ENCODE measurements at regions not wholly inside any gene's neighbourhood (a gene's known extent, or its start where the extent isn't known, plus 50 kb on each side); places are given as distances from the start of the nearest gene placed in this dataset.
"Not testable (repeated sequence)": the region's sequence is repeated elsewhere in the genome, so short reads cannot be mapped to it uniquely, and the experiment has no call there.

GRCh38 chr6:167416676-167417430 lies 92.0 kb downstream of the TTLL2 start:
- Mint-ChIP-seq H3K4me1 (ENCODE audit: low read depth) (no peaks in the 10 kb centered on the region), H3K27me3 (ENCODE audit: low read depth) (peaks cover 52% of the 10 kb centered on the region), H3K36me3 (ENCODE audit: low read depth) (no peaks in the 10 kb centered on the region), H3K27ac (ENCODE audit: unreplicated experiment) (no peak overlapping the region), H3K9me3 (ENCODE audit: low read depth) (no peaks in the 10 kb centered on the region), H3K4me3 (ENCODE audit: unreplicated experiment) (no peak overlapping the region)
- DNase-seq (ENCODE audit: low spot score) = no peak
- TF ChIP-seq CTCF (IDR thresholded peaks at IDR 0.05) = no peak

- H3K9me3 Mint-ChIP-seq (ENCODE audit: low read depth) = no peaks in the 10 kb centered on the region
- peaks cover 31% of the 10 kb centered on the region for H3K27me3 Mint-ChIP-seq (ENCODE audit: low read depth)
- H3K27ac Mint-ChIP-seq (ENCODE audit: unreplicated experiment) = no peak overlapping the region
- H3K4me3 Mint-ChIP-seq (ENCODE audit: unreplicated experiment) = no peak overlapping the region
- TF ChIP-seq CTCF (IDR thresholded peaks at IDR 0.05) = no peak
- no peaks in the 10 kb centered on the region for H3K4me1 Mint-ChIP-seq (ENCODE audit: low read depth)
- H3K36me3 Mint-ChIP-seq (ENCODE audit: low read depth) = no peaks in the 10 kb centered on the region
- no peak for DNase-seq (ENCODE audit: low spot score)
Measured at GRCh38 chr6:167420177-167420576, 95.3 kb downstream of the TTLL2 start.

GRCh38 chr6:167420858-167421766 lies 96.2 kb downstream of the TTLL2 start:
- Mint-ChIP-seq H3K4me1 (ENCODE audit: low read depth) (no peaks in the 10 kb centered on the region), H3K27me3 (ENCODE audit: low read depth) (peaks cover 30% of the 10 kb centered on the region), H3K27ac (ENCODE audit: unreplicated experiment) (no peak overlapping the region), H3K4me3 (ENCODE audit: unreplicated experiment) (no peak overlapping the region), H3K36me3 (ENCODE audit: low read depth) (no peaks in the 10 kb centered on the region), H3K9me3 (ENCODE audit: low read depth) (no peaks in the 10 kb centered on the region)
- DNase-seq (ENCODE audit: low spot score) = no peak
- no peak for TF ChIP-seq CTCF (IDR thresholded peaks at IDR 0.05)

- peaks cover 31% of the 10 kb centered on the region for H3K27me3 Mint-ChIP-seq (ENCODE audit: low read depth)
- H3K27ac Mint-ChIP-seq (ENCODE audit: unreplicated experiment); DNase-seq (ENCODE audit: low spot score); H3K9me3 Mint-ChIP-seq (ENCODE audit: low read depth); H3K36me3 Mint-ChIP-seq (ENCODE audit: low read depth); H3K4me1 Mint-ChIP-seq (ENCODE audit: low read depth); H3K4me3 Mint-ChIP-seq (ENCODE audit: unreplicated experiment): not testable (repeated sequence)
Measured at GRCh38 chr6:167421944-167422343, 97.1 kb downstream of the TTLL2 start.

GRCh38 chr6:167422934-167423333 lies 98.0 kb downstream of the TTLL2 start:
- no peaks in the 10 kb centered on the region for H3K9me3 Mint-ChIP-seq (ENCODE audit: low read depth)
- no peak for TF ChIP-seq CTCF (IDR thresholded peaks at IDR 0.05)
- H3K4me3 Mint-ChIP-seq (ENCODE audit: unreplicated experiment) = no peak overlapping the region
- H3K27ac Mint-ChIP-seq (ENCODE audit: unreplicated experiment) = no peak overlapping the region
- no peak for DNase-seq (ENCODE audit: low spot score)
- no peaks in the 10 kb centered on the region for H3K4me1 Mint-ChIP-seq (ENCODE audit: low read depth)
- H3K36me3 Mint-ChIP-seq (ENCODE audit: low read depth) = no peaks in the 10 kb centered on the region
- H3K27me3 Mint-ChIP-seq (ENCODE audit: low read depth) = peaks cover 26% of the 10 kb centered on the region

All from chondrocyte (in vitro differentiated cells).